ENCODE measurements at regions not wholly inside any gene's neighbourhood (a gene's known extent, or its start where the extent isn't known, plus 50 kb on each side); places are given as distances from the start of the nearest gene placed in this dataset.

GRCh38 chr5:19258686-19259085 is 729.3 kb downstream of the CDH18 start:
- TF ChIP-seq CTCF (optimal IDR thresholded peaks at IDR 0.05 in 1 of 3, IDR thresholded peaks at IDR 0.05 in 1 of 3, conservative IDR thresholded peaks at IDR 0.05 in 1 of 3; ENCODE audit: extremely low read depth in 1 of 3, insufficient read depth in 2 of 3, low read length in 3 of 3) (no peak), EZH2 (IDR thresholded peaks at IDR 0.05; ENCODE audit: low read length) (no peak)
